ENCODE measurements at regions not wholly inside any gene's neighbourhood (a gene's known extent, or its start where the extent isn't known, plus 50 kb on each side); places are given as distances from the start of the nearest gene placed in this dataset.

- TF ChIP-seq CTCF (IDR thresholded peaks at IDR 0.05; ENCODE audit: insufficient read depth, low read length, poor library complexity, severe bottlenecking) = no peak
- TF ChIP-seq EZH2phosphoT487 (conservative IDR thresholded peaks at IDR 0.05; ENCODE audit: low read length) = no peak
Observed at GRCh38 chr6:164275773-164276172, 861.3 kb downstream of the QKI start.
